H1 (cell line): ENCODE measurements at regions not wholly inside any gene's neighbourhood (a gene's known extent, or its start where the extent isn't known, plus 50 kb on each side); places are given as distances from the start of the nearest gene placed in this dataset.

Source experiments
- CTCF ChIA-PET: fragments of 300-600 bp; sonication (Branson Sonifier 250); formaldehyde crosslinking; loops from one replicate; lab custom pipeline; 2021; ENCODE audit not compliant: partially characterized antibody; lab: Charles Lee
- POLR2A ChIA-PET: fragments of 300-600 bp; sonication (Branson Sonifier 250); formaldehyde crosslinking; loops from one replicate; lab custom pipeline; 2021; ENCODE audit warnings: inconsistent platforms; ENCODE audit not compliant: partially characterized antibody; lab: Charles Lee
- DNase-seq, 2 experiments: peaks; one replicate each; pipeline versions ENCODE4 v3.0.0 to v3.0.0-alpha.2; 2010 to 2022; ENCODE audit warnings: low spot score in 2 of 2, low read depth in 1 of 2, mixed read lengths in 1 of 2
- FAIRE-seq: peaks from 2 replicates; lab custom pipeline; 2011; peaks lifted over from hg19 to GRCh38; lab: Jason Lieb, UNC
- H2AFZ ChIP-seq: 2 replicates; pipeline ENCODE4 v1.8.1; 2012; ENCODE audit warnings: low read length, inconsistent platforms
- H2AK5ac ChIP-seq: 2 replicates; pipeline ENCODE4 v1.6.1; 2013; ENCODE audit warnings: low read depth, low read length
- H2BK120ac ChIP-seq: replicated peaks from 2 replicates; pipeline ENCODE3; 2013; ENCODE audit warnings: low read depth, low read length, inconsistent platforms
- H2BK12ac ChIP-seq: 2 replicates; pipeline ENCODE4 v1.6.1; 2013; ENCODE audit warnings: low read depth, low read length
- H2BK15ac ChIP-seq: 2 replicates; pipeline ENCODE4 v1.6.1; 2013; ENCODE audit warnings: low read length
- H2BK20ac ChIP-seq: 2 replicates; pipeline ENCODE4 v1.6.1; 2013; ENCODE audit warnings: low read length
- H2BK5ac ChIP-seq: 2 replicates; pipeline ENCODE4 v1.6.1; 2013; ENCODE audit warnings: low read depth, low read length
- H3K14ac ChIP-seq: 2 replicates; pipeline ENCODE4 v1.6.1; 2013; ENCODE audit warnings: inconsistent platforms; ENCODE audit not compliant: insufficient read length
- H3K18ac ChIP-seq: 2 replicates; pipeline ENCODE4 v1.6.1; 2013; ENCODE audit warnings: low read length; ENCODE audit errors: extremely low read depth
- H3K23ac ChIP-seq: 2 replicates; pipeline ENCODE4 v1.6.1; 2013; ENCODE audit warnings: inconsistent platforms; ENCODE audit not compliant: insufficient read length
- H3K23me2 ChIP-seq: 2 replicates; pipeline ENCODE4 v1.6.1; 2013; ENCODE audit warnings: low read depth, low read length
- H3K27ac ChIP-seq: 2 replicates; pipeline ENCODE4 v1.6.1; 2011; ENCODE audit warnings: low read depth, low read length, inconsistent platforms
- H3K27me3 ChIP-seq, 4 experiments: replicated peaks in 1 of 4; 1 replicate in 1 of 4; 2 replicates in 3 of 4; pipeline versions ENCODE4 v1.6.1 to v1.8.1; 2011 to 2013; ENCODE audit warnings: low read length in 3 of 4, mild to moderate bottlenecking in 3 of 4, inconsistent platforms in 2 of 4, mixed read lengths in 2 of 4, moderate library complexity in 1 of 4; ENCODE audit not compliant: control insufficient read depth in 3 of 4, insufficient read depth in 3 of 4; ENCODE audit errors: extremely low read depth in 1 of 4
- H3K36me3 ChIP-seq, 4 experiments: 2 replicates each; pipeline versions ENCODE4 v1.6.1 to v1.8.1; 2011 to 2013; ENCODE audit warnings: mild to moderate bottlenecking in 4 of 4, low read length in 3 of 4, moderate library complexity in 2 of 4, control low read depth in 1 of 4, inconsistent platforms in 1 of 4; ENCODE audit not compliant: insufficient read depth in 4 of 4, control insufficient read depth in 2 of 4
- H3K4ac ChIP-seq: replicated peaks from 2 replicates; pipeline ENCODE3; 2013; ENCODE audit warnings: low read length, low read depth, mixed read lengths, inconsistent platforms; ENCODE audit not compliant: insufficient read length
- H3K4me1 ChIP-seq, 4 experiments: replicated peaks in 1 of 4; 1 replicate in 1 of 4; 2 replicates in 3 of 4; pipeline versions ENCODE4 v1.6.1 to v1.8.1; 2011 to 2013; ENCODE audit warnings: low read length in 3 of 4, inconsistent platforms in 2 of 4, mixed read lengths in 1 of 4; ENCODE audit not compliant: insufficient read depth in 4 of 4, control insufficient read depth in 3 of 4
- H3K4me2 ChIP-seq, 2 experiments: 2 replicates each; pipeline versions ENCODE4 v1.6.1 to v1.8.1; 2011 to 2013; ENCODE audit warnings: low read depth in 2 of 2, low read length in 2 of 2, control low read depth in 1 of 2, inconsistent platforms in 1 of 2, mild to moderate bottlenecking in 1 of 2; ENCODE audit not compliant: insufficient read depth in 1 of 2
- H3K4me3 ChIP-seq, 4 experiments: fragments of 200-600, 300-600 bp in 1 of 4; sonication (generic), shearing (Covaris generic), sonication (Bioruptor Twin) in 1 of 4; 2 replicates each; pipeline versions ENCODE4 v1.5.1 to v1.8.1; 2011 to 2016; ENCODE audit warnings: low read length in 4 of 4, low read depth in 3 of 4, control low read depth in 2 of 4, inconsistent platforms in 2 of 4, mild to moderate bottlenecking in 2 of 4, mixed read lengths in 1 of 4, moderate library complexity in 1 of 4; ENCODE audit not compliant: insufficient read depth in 2 of 4; ENCODE audit errors: extremely low read depth in 1 of 4
- H3K56ac ChIP-seq: replicated peaks from 2 replicates; pipeline ENCODE3; 2013; ENCODE audit warnings: low read depth, mild to moderate bottlenecking, mixed read lengths, low read length, inconsistent platforms; ENCODE audit not compliant: insufficient read length
- H3K79me1 ChIP-seq: 2 replicates; pipeline ENCODE4 v1.6.1; 2013; ENCODE audit warnings: low read depth, low read length, control low read depth
- H3K79me2 ChIP-seq, 2 experiments: 2 replicates each; pipeline versions ENCODE4 v1.6.1 to v1.8.1; 2012 to 2013; ENCODE audit warnings: low read length in 2 of 2, mild to moderate bottlenecking in 2 of 2, inconsistent platforms in 1 of 2; ENCODE audit not compliant: insufficient read depth in 2 of 2, control insufficient read depth in 1 of 2
- H3K9ac ChIP-seq, 4 experiments: replicated peaks in 1 of 4; 1 replicate in 1 of 4; 2 replicates in 3 of 4; pipeline versions ENCODE4 v1.6.1 to v1.8.1; 2011 to 2013; ENCODE audit warnings: low read depth in 3 of 4, low read length in 3 of 4, control low read depth in 2 of 4, mild to moderate bottlenecking in 2 of 4, moderate library complexity in 2 of 4, inconsistent platforms in 1 of 4; ENCODE audit errors: extremely low read depth in 1 of 4
- H3K9me3 ChIP-seq, 2 experiments: 2 replicates each; pipeline versions ENCODE4 v1.6.1 to v1.8.1; 2012 to 2013; ENCODE audit warnings: mild to moderate bottlenecking in 2 of 2, moderate library complexity in 2 of 2, control low read depth in 1 of 2, inconsistent platforms in 1 of 2, low read depth in 1 of 2, low read length in 1 of 2, mixed read lengths in 1 of 2; ENCODE audit not compliant: insufficient read depth in 2 of 2
- H4K20me1 ChIP-seq, 2 experiments: replicated peaks in 1 of 2; 2 replicates each; pipeline versions ENCODE3 to v1.8.1; 2011 to 2013; ENCODE audit warnings: inconsistent platforms in 2 of 2, low read length in 2 of 2, mild to moderate bottlenecking in 1 of 2; ENCODE audit not compliant: insufficient read depth in 2 of 2, control insufficient read depth in 1 of 2
- H4K5ac ChIP-seq: 2 replicates; pipeline ENCODE4 v1.6.1; 2013; ENCODE audit warnings: low read length, low read depth, mixed read lengths, inconsistent platforms; ENCODE audit not compliant: insufficient read length
- H4K8ac ChIP-seq: 2 replicates; pipeline ENCODE4 v1.8.0; 2013; ENCODE audit warnings: mild to moderate bottlenecking, moderate library complexity, low read length, inconsistent platforms; ENCODE audit not compliant: insufficient read depth; ENCODE audit errors: extremely low read depth
- H4K91ac ChIP-seq: replicated peaks from 2 replicates; pipeline ENCODE3; 2013; ENCODE audit warnings: low read length, mixed read lengths, inconsistent platforms; ENCODE audit not compliant: insufficient read length
- ASH2L ChIP-seq: fragments of 200-600, 300-600 bp; sonication (generic); IDR thresholded peaks from one replicate; pipeline ENCODE4 v1.7.1; 2017; ENCODE audit warnings: low read length
- BRCA1 ChIP-seq: IDR thresholded peaks from 2 replicates; pipeline ENCODE4 v1.6.1; 2012; ENCODE audit warnings: low read depth, low read length, improper control_type of control experiment
- EZH2 ChIP-seq: fragments of 200-600 bp; sonication (generic); IDR thresholded peaks from 2 replicates; pipeline ENCODE4 v1.7.1; 2012; ENCODE audit warnings: low read depth, mild to moderate bottlenecking, moderate library complexity, low read length, inconsistent platforms; ENCODE audit not compliant: severe bottlenecking
- JUN ChIP-seq: IDR thresholded peaks from 2 replicates; pipeline ENCODE4 v1.6.1; 2011; ENCODE audit warnings: low read depth, mild to moderate bottlenecking, improper control_type of control experiment, low read length
- KDM4A ChIP-seq: IDR thresholded peaks from one replicate; pipeline ENCODE4 v1.7.1; 2012; ENCODE audit warnings: low read depth, mild to moderate bottlenecking, moderate library complexity, low read length, inconsistent platforms; ENCODE audit not compliant: severe bottlenecking
- KDM5A ChIP-seq: fragments of 200-600 bp; IDR thresholded peaks from 2 replicates; pipeline ENCODE4 v1.7.1; 2012; ENCODE audit warnings: mild to moderate bottlenecking, low read length, inconsistent platforms, mixed read lengths
- NANOG ChIP-seq: IDR thresholded peaks from 2 replicates; pipeline ENCODE4 v1.6.1; 2011; ENCODE audit warnings: low read length, low read depth, mild to moderate bottlenecking, inconsistent platforms; ENCODE audit not compliant: insufficient read depth, poor library complexity, severe bottlenecking
- RAD21 ChIP-seq, 2 experiments: IDR thresholded peaks in 1 of 2; conservative IDR thresholded peaks in 1 of 2; 2 replicates each; pipeline ENCODE4 v1.6.1; 2011; ENCODE audit warnings: low read depth in 2 of 2, low read length in 2 of 2, improper control_type of control experiment in 1 of 2, inconsistent platforms in 1 of 2, mild to moderate bottlenecking in 1 of 2, moderate library complexity in 1 of 2
- SAP30 ChIP-seq: fragments of 300-600 bp; sonication (generic); IDR thresholded peaks from 2 replicates; pipeline ENCODE4 v1.7.1; 2012; ENCODE audit warnings: low read length, moderate library complexity, mild to moderate bottlenecking, inconsistent platforms; ENCODE audit not compliant: insufficient read depth, insufficient replicate concordance
- SIRT6 ChIP-seq: IDR thresholded peaks from one replicate; pipeline ENCODE4 v1.7.1; 2012; ENCODE audit warnings: low read length, inconsistent platforms
- SUZ12 ChIP-seq: fragments of 200-600 bp; sonication (generic); IDR thresholded peaks from 2 replicates; pipeline ENCODE4 v1.6.1; 2012; ENCODE audit warnings: mild to moderate bottlenecking, inconsistent platforms, low read length, moderate library complexity, mixed read lengths
- TAF7 ChIP-seq: optimal IDR thresholded peaks from 2 replicates; pipeline ENCODE3; 2011; ENCODE audit warnings: low read depth, mild to moderate bottlenecking, inconsistent platforms, low read length, moderate library complexity, borderline replicate concordance
- ZNF274 ChIP-seq: IDR thresholded peaks from 2 replicates; pipeline ENCODE4 v1.7.0; 2012; ENCODE audit warnings: low read length, borderline replicate concordance; ENCODE audit errors: extremely low read depth
- WGBS, 2 experiments: shearing (Covaris generic) in 1 of 2; methylation state at CpG; one replicate each; pipeline versions ENCODE4 v1.1.6 to v1.1.7; 2013 to 2015; ENCODE audit warnings: low lambda C conversion rate in 2 of 2, mixed read lengths in 2 of 2, inconsistent platforms in 1 of 2, low coverage in 1 of 2, missing lambda C conversion rate in 1 of 2; ENCODE audit not compliant: insufficient replicate concordance in 2 of 2, insufficient coverage in 1 of 2, insufficient read length in 1 of 2; ENCODE audit errors: extremely low coverage in 1 of 2, missing lambda C conversion rate in 1 of 2; 5-methylcytosine and 5-hydroxymethylcytosine counted together
- TF ChIP-seq, protein P1 (sequence below): IDR thresholded peaks from 2 replicates; pipeline ENCODE4 v1.6.1; 2012; ENCODE audit warnings: inconsistent platforms

DNA sequence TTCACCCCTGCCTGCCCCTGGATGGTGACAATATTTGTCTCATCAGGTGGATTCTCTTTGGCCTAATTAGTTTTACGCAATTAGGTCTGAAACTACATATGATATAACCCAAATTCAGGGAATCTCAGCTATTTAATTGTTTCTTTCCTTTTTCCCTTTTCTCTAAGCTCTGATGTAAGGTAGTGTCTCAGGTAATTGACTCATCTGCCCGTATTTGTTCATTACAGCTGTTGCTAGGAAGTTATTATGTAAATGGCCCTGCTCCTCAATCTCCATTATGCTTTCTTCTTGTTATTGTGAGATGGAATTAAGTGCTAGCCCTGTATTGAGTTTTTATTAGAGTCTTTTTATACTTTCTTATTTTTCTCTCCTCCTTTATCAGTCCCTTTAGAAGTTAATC is 378.2 kb upstream of the ARID1B start:
- no peaks in the 10 kb centered on the region; the same call in 1 of the 2 replicates for H3K23me2 ChIP-seq
- H3K18ac ChIP-seq: no peak overlapping the region
- H2BK15ac ChIP-seq: no peak overlapping the region
- ChIA-PET CTCF (interaction anchor here (0.6 to 0.9 kb wide), 2 partner anchors 11 to 219 kb away, joined by 3 read pairs; no protein-coding TSS in a partner anchor), POLR2A (no interaction called here)
- H3K4me3 ChIP-seq: no peak overlapping the region
- H3K4me1 ChIP-seq: peaks cover 4 to 11% (median 8%) of the 10 kb centered on the region in 4 experiments
- no peaks in the 10 kb centered on the region for H3K27me3 ChIP-seq
- no peak overlapping the region for H3K4me2 ChIP-seq
- no peak overlapping the region for H2BK20ac ChIP-seq
- H2AFZ ChIP-seq: no peak overlapping the region
- H2AK5ac ChIP-seq: no peak overlapping the region
- no peak overlapping the region for H3K14ac ChIP-seq
- H2BK12ac ChIP-seq: no peak overlapping the region
- H2BK120ac ChIP-seq: no peak overlapping the region
- no peak overlapping the region for H3K27ac ChIP-seq
- H3K23ac ChIP-seq: no peak overlapping the region
- DNase-seq (no peak), FAIRE-seq (no peak)
- H3K9ac ChIP-seq: no peak overlapping the region
- WGBS, 2 experiments: 84% methylated on average over 2 of the region's 2 CpGs; no CpG with 5 or more reads in 1 of the 2 experiments
- H3K9me3 ChIP-seq: no peaks in the 10 kb centered on the region
- H3K56ac ChIP-seq: no peak overlapping the region
- no peak overlapping the region for H2BK5ac ChIP-seq
- no peaks in the 10 kb centered on the region for H4K20me1 ChIP-seq
- no peaks in the 10 kb centered on the region for H3K79me2 ChIP-seq
- H4K91ac ChIP-seq: no peak overlapping the region
- H3K4ac ChIP-seq: no peak overlapping the region
- no peaks in the 10 kb centered on the region for H3K79me1 ChIP-seq
- no peaks in the 10 kb centered on the region for H3K36me3 ChIP-seq
- no peak overlapping the region for H4K8ac ChIP-seq
- no peak overlapping the region for H4K5ac ChIP-seq
- TF ChIP-seq NANOG (no peak), KDM5A (no peak), SIRT6 (no peak), ZNF274 (no peak), BRCA1 (no peak), RAD21 (IDR thresholded peaks at IDR 0.05 in 1 of 2, conservative IDR thresholded peaks at IDR 0.05 in 1 of 2; ENCODE audit: low read depth in 2 of 2, low read length in 2 of 2) (no peak), SUZ12 (no peak), SAP30 (no peak), KDM4A (no peak), TAF7 (no peak), EZH2 (no peak), JUN (no peak), ASH2L (no peak)
- TF ChIP-seq, protein P1, sequence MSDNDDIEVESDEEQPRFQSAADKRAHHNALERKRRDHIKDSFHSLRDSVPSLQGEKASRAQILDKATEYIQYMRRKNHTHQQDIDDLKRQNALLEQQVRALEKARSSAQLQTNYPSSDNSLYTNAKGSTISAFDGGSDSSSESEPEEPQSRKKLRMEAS: no peak
